Mammary epithelial cell (primary cell): ENCODE measurements at regions not wholly inside any gene's neighbourhood (a gene's known extent, or its start where the extent isn't known, plus 50 kb on each side); places are given as distances from the start of the nearest gene placed in this dataset.

Experiments used
- CTCF ChIP-seq, 2 donors: IDR thresholded peaks in 1 of 2; conservative IDR thresholded peaks in 1 of 2; 2 replicates each; pipeline ENCODE4 v1.5.1; 2011 to 2012; ENCODE audit warnings: inconsistent platforms in 2 of 2, low read length in 2 of 2, mild to moderate bottlenecking in 2 of 2, control low read depth in 1 of 2, low read depth in 1 of 2; ENCODE audit not compliant: insufficient read depth in 1 of 2; ENCODE audit errors: extremely low read depth in 1 of 2
- EZH2 ChIP-seq: IDR thresholded peaks from 2 replicates; pipeline ENCODE4 v1.6.1; 2012; ENCODE audit warnings: low read length, inconsistent platforms, borderline replicate concordance

- TF ChIP-seq CTCF (conservative IDR thresholded peaks at IDR 0.05 in 1 of 2, IDR thresholded peaks at IDR 0.05 in 1 of 2; ENCODE audit: extremely low read depth in 1 of 2, insufficient read depth in 1 of 2, low read depth in 1 of 2, low read length in 2 of 2) = no peak
- no peak for TF ChIP-seq EZH2
Observed at GRCh38 chr7:67311901-67312300, 315.3 kb downstream of the TYW1 start.
